Heart left ventricle (tissue), 13 donors: ENCODE measurements at regions not wholly inside any gene's neighbourhood (a gene's known extent, or its start where the extent isn't known, plus 50 kb on each side); places are given as distances from the start of the nearest gene placed in this dataset.

ENCODE experiments used
- POLR2A ChIP-seq, 2 donors: fragments of 450-650 bp; IDR thresholded peaks; one replicate each; pipeline ENCODE4 v1.6.1; 2017; ENCODE audit warnings: antibody characterized with exemption in 2 of 2, mild to moderate bottlenecking in 2 of 2, moderate library complexity in 2 of 2
- TF ChIP-seq, protein P1 (sequence below), 12 donors: fragments of 200-600 bp; sonication (generic) in 4 of 12; IDR thresholded peaks; one replicate each; pipeline versions ENCODE4 v1.5.0 to v1.8.0; 2018 to 2022; ENCODE audit warnings: antibody characterized with exemption in 12 of 12, mild to moderate bottlenecking in 5 of 12
- donor health status: ischemic (EF 13 %, LVEDD 7.1; RV severe dilation, severe dysfunction).
- donor health status: DM: no; HTN: yes; CAD: no.
- donor health status: DM: no; HTN: no; CAD: no.
- donor health status: ischemic (EF 25% LVEDD 6.9; RV normal size, moderate dysfunction).
- donor health status: ischemic (EF 25% LVEDD 5.7; RV mildly dilated, moderate dysfunction).
- donor health status: ischemic (EF 35%, LVEDD 5.7; RV mildly dilated, moderate dysfunction).
- donor health status: nonischemic (EF 11% LVEDD 7.7; RV severe dilation, severe dysfunction).
- donor health status: DM: yes; HTN: yes; CAD: no.
- donor health status: PGD.
- donor health status: ischemic (EF 29% LVEDD 5.4; RV normal size, mild dysfunction).
- donor health status: nonischemic (EF 23%, LVEDD 6.1; RV moderate dilation, normal function).

DNA sequence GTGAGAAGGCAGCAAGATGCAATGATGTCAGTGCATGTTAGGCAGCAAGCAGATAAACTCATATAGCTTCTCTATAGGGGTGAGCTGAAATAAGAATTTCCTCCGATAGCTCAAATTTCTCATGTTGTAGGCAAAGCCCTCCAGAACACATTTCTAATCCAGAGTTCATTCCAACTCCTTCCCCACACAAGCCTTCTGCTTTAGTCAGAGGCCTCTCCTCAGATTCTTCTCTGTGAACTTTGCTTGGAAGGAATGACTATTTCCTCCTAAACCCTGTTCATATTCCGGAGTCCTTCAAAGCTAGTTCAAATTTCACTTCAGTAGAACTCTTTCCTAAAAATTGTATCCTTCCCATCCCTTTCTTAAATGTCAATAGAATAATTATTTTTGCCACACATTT lies 144.8 kb downstream of the KCNJ2 start:
- TF ChIP-seq, protein P1, sequence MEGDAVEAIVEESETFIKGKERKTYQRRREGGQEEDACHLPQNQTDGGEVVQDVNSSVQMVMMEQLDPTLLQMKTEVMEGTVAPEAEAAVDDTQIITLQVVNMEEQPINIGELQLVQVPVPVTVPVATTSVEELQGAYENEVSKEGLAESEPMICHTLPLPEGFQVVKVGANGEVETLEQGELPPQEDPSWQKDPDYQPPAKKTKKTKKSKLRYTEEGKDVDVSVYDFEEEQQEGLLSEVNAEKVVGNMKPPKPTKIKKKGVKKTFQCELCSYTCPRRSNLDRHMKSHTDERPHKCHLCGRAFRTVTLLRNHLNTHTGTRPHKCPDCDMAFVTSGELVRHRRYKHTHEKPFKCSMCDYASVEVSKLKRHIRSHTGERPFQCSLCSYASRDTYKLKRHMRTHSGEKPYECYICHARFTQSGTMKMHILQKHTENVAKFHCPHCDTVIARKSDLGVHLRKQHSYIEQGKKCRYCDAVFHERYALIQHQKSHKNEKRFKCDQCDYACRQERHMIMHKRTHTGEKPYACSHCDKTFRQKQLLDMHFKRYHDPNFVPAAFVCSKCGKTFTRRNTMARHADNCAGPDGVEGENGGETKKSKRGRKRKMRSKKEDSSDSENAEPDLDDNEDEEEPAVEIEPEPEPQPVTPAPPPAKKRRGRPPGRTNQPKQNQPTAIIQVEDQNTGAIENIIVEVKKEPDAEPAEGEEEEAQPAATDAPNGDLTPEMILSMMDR (IDR thresholded peaks at IDR 0.05), result no peak
- TF ChIP-seq POLR2A (IDR thresholded peaks at IDR 0.05), result no peak
